ENCODE measurements at regions not wholly inside any gene's neighbourhood (a gene's known extent, or its start where the extent isn't known, plus 50 kb on each side); places are given as distances from the start of the nearest gene placed in this dataset.

DNA sequence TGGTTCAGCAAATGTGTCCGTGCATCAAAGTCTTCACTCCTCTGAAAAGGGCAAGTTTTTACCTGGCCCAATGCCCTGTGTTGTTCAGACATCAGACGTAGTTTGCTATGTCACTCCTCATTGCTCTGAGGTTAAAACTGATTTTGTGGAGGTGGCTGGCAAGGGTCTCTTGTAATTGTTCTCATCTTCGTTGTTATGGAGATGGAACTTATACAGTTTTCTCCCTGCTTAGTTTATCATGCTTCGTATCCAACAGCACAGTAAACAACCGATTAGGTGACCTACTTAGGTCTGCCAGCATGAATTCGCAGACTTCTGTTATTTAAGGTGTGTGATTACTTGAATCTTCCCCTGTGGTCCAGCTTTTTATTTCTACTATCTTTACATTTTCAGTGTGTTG lies 274.1 kb upstream of the SMIM30 start:
- TF ChIP-seq GLIS3 (CRISPR knock-in tag; IDR thresholded peaks at IDR 0.05) (no peak), TSHZ2 (CRISPR knock-in tag; IDR thresholded peaks at IDR 0.05) (no peak), PPARA (CRISPR knock-in tag; IDR thresholded peaks at IDR 0.05; ENCODE audit: borderline replicate concordance) (no peak), TCF4 (CRISPR knock-in tag; IDR thresholded peaks at IDR 0.05; ENCODE audit: borderline replicate concordance) (no peak), POU6F1 (CRISPR knock-in tag; IDR thresholded peaks at IDR 0.05; ENCODE audit: borderline replicate concordance, low read depth) (no peak), ZC3H10 (CRISPR knock-in tag; IDR thresholded peaks at IDR 0.05) (no peak), SNAI2 (CRISPR knock-in tag; IDR thresholded peaks at IDR 0.05) (no peak), ZNF70 (CRISPR knock-in tag; IDR thresholded peaks at IDR 0.05) (no peak), ZFP3 (CRISPR knock-in tag; IDR thresholded peaks at IDR 0.05) (no peak), ZNF8 (CRISPR knock-in tag; IDR thresholded peaks at IDR 0.05) (no peak), CSDC2 (CRISPR knock-in tag; IDR thresholded peaks at IDR 0.05) (no peak), RARB (CRISPR knock-in tag; IDR thresholded peaks at IDR 0.05) (no peak)
- TF ChIP-seq, protein P1, sequence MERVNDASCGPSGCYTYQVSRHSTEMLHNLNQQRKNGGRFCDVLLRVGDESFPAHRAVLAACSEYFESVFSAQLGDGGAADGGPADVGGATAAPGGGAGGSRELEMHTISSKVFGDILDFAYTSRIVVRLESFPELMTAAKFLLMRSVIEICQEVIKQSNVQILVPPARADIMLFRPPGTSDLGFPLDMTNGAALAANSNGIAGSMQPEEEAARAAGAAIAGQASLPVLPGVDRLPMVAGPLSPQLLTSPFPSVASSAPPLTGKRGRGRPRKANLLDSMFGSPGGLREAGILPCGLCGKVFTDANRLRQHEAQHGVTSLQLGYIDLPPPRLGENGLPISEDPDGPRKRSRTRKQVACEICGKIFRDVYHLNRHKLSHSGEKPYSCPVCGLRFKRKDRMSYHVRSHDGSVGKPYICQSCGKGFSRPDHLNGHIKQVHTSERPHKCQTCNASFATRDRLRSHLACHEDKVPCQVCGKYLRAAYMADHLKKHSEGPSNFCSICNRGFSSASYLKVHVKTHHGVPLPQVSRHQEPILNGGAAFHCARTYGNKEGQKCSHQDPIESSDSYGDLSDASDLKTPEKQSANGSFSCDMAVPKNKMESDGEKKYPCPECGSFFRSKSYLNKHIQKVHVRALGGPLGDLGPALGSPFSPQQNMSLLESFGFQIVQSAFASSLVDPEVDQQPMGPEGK (CRISPR knock-in tag; IDR thresholded peaks at IDR 0.05; ENCODE audit: borderline replicate concordance): no peak
- TF ChIP-seq, protein P2, sequence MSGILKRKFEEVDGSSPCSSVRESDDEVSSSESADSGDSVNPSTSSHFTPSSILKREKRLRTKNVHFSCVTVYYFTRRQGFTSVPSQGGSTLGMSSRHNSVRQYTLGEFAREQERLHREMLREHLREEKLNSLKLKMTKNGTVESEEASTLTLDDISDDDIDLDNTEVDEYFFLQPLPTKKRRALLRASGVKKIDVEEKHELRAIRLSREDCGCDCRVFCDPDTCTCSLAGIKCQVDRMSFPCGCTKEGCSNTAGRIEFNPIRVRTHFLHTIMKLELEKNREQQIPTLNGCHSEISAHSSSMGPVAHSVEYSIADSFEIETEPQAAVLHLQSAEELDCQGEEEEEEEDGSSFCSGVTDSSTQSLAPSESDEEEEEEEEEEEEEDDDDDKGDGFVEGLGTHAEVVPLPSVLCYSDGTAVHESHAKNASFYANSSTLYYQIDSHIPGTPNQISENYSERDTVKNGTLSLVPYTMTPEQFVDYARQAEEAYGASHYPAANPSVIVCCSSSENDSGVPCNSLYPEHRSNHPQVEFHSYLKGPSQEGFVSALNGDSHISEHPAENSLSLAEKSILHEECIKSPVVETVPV (CRISPR knock-in tag; IDR thresholded peaks at IDR 0.05): no peak
